Mesodermal cell (in vitro differentiated cells): ENCODE measurements at regions not wholly inside any gene's neighbourhood (a gene's known extent, or its start where the extent isn't known, plus 50 kb on each side); places are given as distances from the start of the nearest gene placed in this dataset.
A peak's percentile ranks its signal among the peaks of the same experiment; 100 is the strongest.
"Not testable (repeated sequence)": the region's sequence is repeated elsewhere in the genome, so short reads cannot be mapped to it uniquely, and the experiment has no call there.

Source experiments
- H3K27ac ChIP-seq: 2 replicates; pipeline ENCODE4 v1.7.0; 2013; ENCODE audit warnings: mild to moderate bottlenecking, low read depth, low read length, moderate library complexity; ENCODE audit not compliant: severe bottlenecking
- H3K36me3 ChIP-seq: 2 replicates; pipeline ENCODE4 v1.7.1; 2013; ENCODE audit warnings: mild to moderate bottlenecking, low read length, moderate library complexity; ENCODE audit not compliant: control insufficient read depth, insufficient read depth
- H3K4me1 ChIP-seq: one replicate; pipeline ENCODE4 v1.7.1; 2013; ENCODE audit warnings: mild to moderate bottlenecking, low read length; ENCODE audit not compliant: insufficient read depth, control insufficient read depth, poor library complexity, severe bottlenecking
- H3K4me3 ChIP-seq: 2 replicates; pipeline ENCODE4 v1.7.0; 2013; ENCODE audit warnings: low read length, control low read depth, mild to moderate bottlenecking; ENCODE audit not compliant: insufficient read depth, poor library complexity, severe bottlenecking; ENCODE audit errors: extremely low read depth
- H3K9me3 ChIP-seq: 2 replicates; pipeline ENCODE4 v1.7.1; 2013; ENCODE audit warnings: mild to moderate bottlenecking, low read length, moderate library complexity; ENCODE audit not compliant: control insufficient read depth
- WGBS, 2 experiments: methylation state at CpG; one replicate each; pipeline ENCODE4 v1.1.5; 2013; ENCODE audit warnings: missing lambda C conversion rate in 2 of 2; ENCODE audit not compliant: insufficient coverage in 2 of 2; 5-methylcytosine and 5-hydroxymethylcytosine counted together

DNA sequence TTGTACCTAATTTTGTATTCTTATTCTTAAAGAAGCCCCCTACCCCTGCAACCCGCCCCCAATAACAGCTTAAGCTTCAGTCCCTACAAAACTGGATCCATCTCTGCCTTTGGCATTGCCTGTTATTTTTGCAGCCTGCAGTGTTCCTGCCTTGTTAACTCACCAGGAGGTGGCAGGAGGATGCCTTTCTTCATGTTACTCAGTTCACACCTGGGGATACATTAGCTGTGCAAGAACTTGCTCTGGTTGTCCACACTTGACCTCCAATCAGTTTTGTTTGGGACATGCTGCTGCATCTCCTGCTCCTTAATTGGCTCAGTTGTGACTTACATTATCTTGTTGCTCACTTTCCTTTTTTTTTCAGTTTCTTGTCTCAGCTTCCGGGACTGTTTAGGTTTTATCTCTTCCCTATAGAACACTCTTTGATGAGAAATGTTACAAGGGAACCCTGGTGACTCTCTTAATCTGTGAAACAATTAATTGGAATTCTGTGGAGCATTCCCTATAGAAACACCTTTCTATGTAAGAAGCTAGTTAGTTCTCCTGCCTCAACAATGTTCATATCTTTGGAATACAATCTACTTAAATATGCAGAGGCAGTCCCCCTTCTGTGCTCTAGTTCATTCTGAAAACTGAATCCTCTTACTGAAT is 467.7 kb upstream of the ACO1 start:
- H3K9me3 ChIP-seq = no peaks in the 10 kb centered on the region
- H3K4me3 ChIP-seq = no peak overlapping the region
- H3K36me3 ChIP-seq = no peaks in the 10 kb centered on the region
- no peaks in the 10 kb centered on the region for H3K4me1 ChIP-seq
- 80% methylated on average over 1 of the region's 2 CpGs; no CpG with 5 or more reads in 1 of the 2 experiments for WGBS, 2 experiments
- H3K27ac ChIP-seq = no peak overlapping the region

- H3K9me3 ChIP-seq, H3K4me3 ChIP-seq: not testable (repeated sequence)
- 87 to 96% methylated on average over 7 to 12 of the region's 13 CpGs for WGBS, 2 experiments
Observed at GRCh38 chr9:31937737-31938136, 446.7 kb upstream of the ACO1 start.

DNA sequence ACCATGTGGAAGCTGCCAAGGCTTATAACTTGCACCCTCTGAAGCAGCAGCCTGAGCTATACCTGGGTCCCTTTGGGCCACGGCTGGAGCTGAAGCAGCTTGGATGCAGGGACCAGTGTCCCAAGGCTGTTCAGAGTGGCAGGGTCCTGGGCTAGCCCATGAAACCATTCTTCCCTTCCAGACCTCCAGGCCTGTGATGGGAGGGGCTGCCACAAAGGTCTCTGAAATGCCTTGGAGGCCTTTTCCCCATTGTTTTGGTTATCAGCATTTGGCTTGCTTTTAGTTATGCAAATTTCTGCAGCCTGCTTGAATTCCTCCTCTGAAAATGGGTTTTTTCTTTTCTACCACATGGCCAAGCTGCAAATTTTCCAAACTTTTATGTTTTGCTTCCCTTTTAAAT is 433.7 kb upstream of the ACO1 start:
- Histone ChIP-seq H3K27ac (no peak overlapping the region), H3K4me1 (no peaks in the 10 kb centered on the region), H3K4me3 (no peak overlapping the region), H3K9me3 (peaks cover 10% of the 10 kb centered on the region), H3K36me3 (no peaks in the 10 kb centered on the region)
- 80 to 94% methylated on average over 1 of the region's 1 CpG for WGBS, 2 experiments

More at GRCh38 chr9:31937737-31938136, 446.7 kb upstream of the ACO1 start:
- not testable (repeated sequence) for H3K36me3 ChIP-seq, H3K27ac ChIP-seq, H3K4me1 ChIP-seq

- WGBS, 2 experiments = no CpG with 5 or more reads among the region's 1 CpG
- H3K4me1 ChIP-seq = no peaks in the 10 kb centered on the region
- no peak overlapping the region for H3K27ac ChIP-seq
- no peaks in the 10 kb centered on the region for H3K9me3 ChIP-seq
- no peaks in the 10 kb centered on the region for H3K36me3 ChIP-seq
- H3K4me3 ChIP-seq = no peak overlapping the region
Observed at GRCh38 chr9:31958572-31958971, 425.9 kb upstream of the ACO1 start.

DNA sequence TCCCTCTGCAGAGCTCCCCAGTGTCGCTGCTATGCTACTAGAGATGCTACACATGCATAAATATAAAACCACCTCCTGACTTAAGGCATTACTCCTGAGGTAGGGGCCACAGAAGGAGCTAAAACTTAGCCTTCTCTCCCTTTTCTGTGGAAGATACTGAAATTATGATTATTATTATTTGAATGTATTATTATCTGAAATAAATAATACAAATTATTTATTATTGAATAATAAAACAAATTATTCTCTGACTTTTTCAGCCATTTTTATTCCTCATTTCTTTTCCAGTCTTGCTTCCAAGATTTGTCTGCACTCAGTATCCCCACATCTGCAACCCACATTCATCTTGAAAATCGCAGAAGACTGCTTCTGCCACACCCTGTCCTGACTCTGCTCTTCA is 414.9 kb upstream of the ACO1 start:
- 100% methylated on average over 2 of the region's 2 CpGs; no CpG with 5 or more reads in 1 of the 2 experiments for WGBS, 2 experiments
- H3K36me3 ChIP-seq = no peaks in the 10 kb centered on the region
- no peak overlapping the region for H3K27ac ChIP-seq
- no peak overlapping the region for H3K4me3 ChIP-seq
- H3K4me1 ChIP-seq = no peaks in the 10 kb centered on the region
- H3K9me3 ChIP-seq = no peaks in the 10 kb centered on the region

GRCh38 chr9:31983895-31984294 is 400.5 kb upstream of the ACO1 start:
- 78% methylated on average over 1 of the region's 1 CpG; no CpG with 5 or more reads in 1 of the 2 experiments for WGBS, 2 experiments
- H3K9me3 ChIP-seq = no peaks in the 10 kb centered on the region

DNA sequence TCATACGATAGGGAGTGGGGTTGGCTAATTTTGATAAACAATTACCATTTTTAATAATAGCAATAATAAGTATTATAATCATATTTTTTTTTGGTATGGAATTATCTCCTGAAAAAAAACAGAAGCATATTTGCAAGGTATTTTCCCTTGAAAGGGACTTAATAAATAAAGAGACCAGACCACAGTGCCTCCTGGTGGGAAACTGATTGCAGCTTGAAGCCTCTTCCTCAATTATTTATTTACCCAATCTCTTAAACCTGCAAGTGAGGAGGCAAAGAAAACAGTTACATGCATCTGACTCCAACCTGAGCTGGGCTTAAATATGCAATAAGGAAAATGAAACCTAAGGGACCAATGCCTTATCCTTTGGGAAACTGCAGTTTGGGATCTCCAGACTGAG is 388.1 kb upstream of the ACO1 start:
- no CpG with 5 or more reads among the region's 1 CpG for WGBS, 2 experiments
- Histone ChIP-seq H3K4me3 (no peak overlapping the region), H3K9me3 (no peaks in the 10 kb centered on the region), H3K4me1 (no peaks in the 10 kb centered on the region), H3K27ac (no peak overlapping the region), H3K36me3 (no peaks in the 10 kb centered on the region)

More at GRCh38 chr9:31983895-31984294, 400.5 kb upstream of the ACO1 start:
- H3K4me1 ChIP-seq = no peaks in the 10 kb centered on the region
- H3K36me3 ChIP-seq = no peaks in the 10 kb centered on the region
- no peak overlapping the region for H3K4me3 ChIP-seq
- no peak overlapping the region for H3K27ac ChIP-seq

DNA sequence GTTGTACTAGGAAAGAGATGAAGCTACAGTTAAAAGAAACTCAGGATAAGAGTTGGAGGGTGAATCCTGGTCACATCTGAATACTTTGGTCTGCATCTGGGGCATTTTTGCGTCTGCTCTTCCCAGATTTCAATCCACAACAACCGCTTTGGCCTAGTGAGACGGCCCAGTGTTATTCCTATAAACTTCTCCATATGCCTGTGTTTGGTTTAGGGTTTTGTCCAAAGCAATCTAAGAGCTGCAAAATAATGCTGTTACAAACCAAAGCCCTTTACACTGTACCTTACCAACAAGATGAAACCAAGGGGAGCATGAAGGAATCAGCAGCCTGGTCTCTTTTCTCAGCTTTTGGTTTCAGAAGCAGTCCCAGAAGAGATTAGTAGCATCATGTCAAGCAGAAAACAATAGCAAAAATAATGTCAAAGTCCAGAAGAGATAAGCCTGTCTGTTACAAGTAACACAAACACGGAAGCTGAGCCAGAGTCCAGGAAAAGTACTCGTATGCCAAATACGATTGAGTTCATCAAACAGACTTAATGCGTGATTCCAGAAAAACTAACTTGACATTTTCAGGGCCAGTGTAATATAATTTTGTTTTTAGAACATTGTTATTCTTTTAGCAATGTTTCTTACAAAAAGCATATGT is 379.9 kb upstream of the ACO1 start:
- WGBS, 2 experiments = 93 to 96% methylated on average over 3 of the region's 7 CpGs
- H3K9me3 ChIP-seq = no peaks in the 10 kb centered on the region
- H3K36me3 ChIP-seq = no peaks in the 10 kb centered on the region
- H3K4me1 ChIP-seq = no peaks in the 10 kb centered on the region
- H3K4me3 ChIP-seq = no peak overlapping the region
- peak overlapping the region; percentile 13 for H3K27ac ChIP-seq

GRCh38 chr9:32010322-32010721 is 374.1 kb upstream of the ACO1 start:
- H3K27ac ChIP-seq = no peak overlapping the region
- H3K9me3 ChIP-seq = no peaks in the 10 kb centered on the region
- WGBS, 2 experiments = 82 to 89% methylated on average over 5 to 8 of the region's 8 CpGs
- H3K4me3 ChIP-seq = no peak overlapping the region
- H3K36me3 ChIP-seq = no peaks in the 10 kb centered on the region
- H3K4me1 ChIP-seq = no peaks in the 10 kb centered on the region

DNA sequence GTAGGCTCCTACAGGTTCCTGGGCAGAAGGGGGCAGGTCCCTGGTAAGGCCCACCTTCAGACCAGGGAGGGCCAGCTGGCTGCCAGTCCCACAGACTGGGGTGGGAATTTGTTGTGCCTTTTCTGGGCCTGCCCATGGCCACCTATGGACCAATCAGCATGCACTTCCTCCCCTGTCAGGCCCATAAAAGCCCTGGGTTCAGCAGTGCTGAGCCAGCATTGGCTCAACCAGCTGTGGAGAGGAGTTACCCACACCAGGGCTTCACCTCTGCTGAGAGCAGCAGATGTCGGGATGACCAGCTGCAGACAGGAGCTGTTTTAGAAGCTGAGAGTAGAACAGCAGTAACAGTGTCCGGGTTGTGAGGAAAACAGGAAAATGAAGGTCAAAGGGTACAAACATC is 373.4 kb upstream of the ACO1 start:
- H3K36me3 ChIP-seq = no peaks in the 10 kb centered on the region
- WGBS, 2 experiments = 71 to 89% methylated on average over 1 to 2 of the region's 2 CpGs
- H3K9me3 ChIP-seq = no peaks in the 10 kb centered on the region
- no peaks in the 10 kb centered on the region for H3K4me1 ChIP-seq
- H3K4me3 ChIP-seq = no peak overlapping the region
- no peak overlapping the region for H3K27ac ChIP-seq

DNA sequence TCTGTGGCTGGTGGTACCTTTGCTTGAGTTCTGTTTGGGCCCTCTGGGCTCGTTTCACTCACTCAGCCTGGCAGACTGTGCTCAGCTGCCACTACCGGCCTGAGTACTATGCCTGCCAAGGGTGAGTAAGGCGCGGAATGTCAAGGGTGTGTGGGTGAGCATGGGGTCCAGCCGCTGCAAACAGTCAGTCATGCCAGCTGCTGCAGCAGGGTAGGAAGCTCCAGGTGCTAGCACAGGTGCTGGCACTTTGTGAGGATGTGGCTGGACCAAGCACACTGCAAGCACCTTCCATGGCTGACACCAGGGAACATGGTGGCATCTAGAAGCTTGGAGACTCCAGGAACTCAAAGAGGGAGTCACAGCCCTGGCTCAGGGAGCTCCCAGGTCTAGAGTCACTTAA is 368.6 kb upstream of the ACO1 start:
- no peaks in the 10 kb centered on the region for H3K4me1 ChIP-seq
- no peaks in the 10 kb centered on the region for H3K9me3 ChIP-seq
- no peak overlapping the region for H3K27ac ChIP-seq
- 91 to 100% methylated on average over 3 to 5 of the region's 5 CpGs for WGBS, 2 experiments
- no peak overlapping the region for H3K4me3 ChIP-seq
- H3K36me3 ChIP-seq = no peaks in the 10 kb centered on the region
